HG02588 (cell line): ENCODE measurements at regions not wholly inside any gene's neighbourhood (a gene's known extent, or its start where the extent isn't known, plus 50 kb on each side); places are given as distances from the start of the nearest gene placed in this dataset.

Experiments
- ATAC-seq: cut with Tn5 transposase; IDR thresholded peaks from one replicate; pipeline ENCODE4 v1.9.1; 2021; ENCODE audit warnings: mild to moderate bottlenecking, moderate library complexity; ENCODE audit not compliant: unreplicated experiment

- no peak for ATAC-seq
Observed at GRCh38 chr6:104579310-104579863, 280.3 kb downstream of the HACE1 start.

- ATAC-seq, result no peak
Observed at GRCh38 chr6:104575536-104575935, 284.2 kb downstream of the HACE1 start.

- ATAC-seq, result no peak
Observed at GRCh38 chr6:104574135-104574750, 285.5 kb downstream of the HACE1 start.

GRCh38 chr6:104573350-104573749, 286.4 kb downstream of the HACE1 start:
- ATAC-seq, result no peak

- no peak for ATAC-seq
Observed at GRCh38 chr6:104572901-104573300, 286.8 kb downstream of the HACE1 start.

- no peak for ATAC-seq
Observed at GRCh38 chr6:104566411-104566810, 293.3 kb downstream of the HACE1 start.

GRCh38 chr6:104563306-104563705, 296.4 kb downstream of the HACE1 start:
- no peak for ATAC-seq

- ATAC-seq, result no peak
Observed at GRCh38 chr6:104559435-104560202, 300.1 kb downstream of the HACE1 start.

- no peak for ATAC-seq
Observed at GRCh38 chr6:104558746-104559145, 301.0 kb downstream of the HACE1 start.

- ATAC-seq, result no peak
Observed at GRCh38 chr6:104548297-104548696, 311.4 kb downstream of the HACE1 start.

GRCh38 chr6:104541411-104541810, 318.3 kb downstream of the HACE1 start:
- no peak for ATAC-seq

GRCh38 chr6:104540743-104541142, 319.0 kb downstream of the HACE1 start:
- no peak for ATAC-seq

- no peak for ATAC-seq
Observed at GRCh38 chr6:104539173-104539572, 320.5 kb downstream of the HACE1 start.

- no peak for ATAC-seq
Observed at GRCh38 chr6:104537872-104538271, 321.8 kb downstream of the HACE1 start.

GRCh38 chr6:104537180-104537579, 322.5 kb downstream of the HACE1 start:
- no peak for ATAC-seq

GRCh38 chr6:104532462-104532861, 327.3 kb downstream of the HACE1 start:
- no peak for ATAC-seq

- ATAC-seq, result no peak
Observed at GRCh38 chr6:104531646-104532045, 328.1 kb downstream of the HACE1 start.

- ATAC-seq, result no peak
Observed at GRCh38 chr6:104527761-104528415, 331.8 kb downstream of the HACE1 start.

GRCh38 chr6:104527311-104527710, 332.4 kb downstream of the HACE1 start:
- no peak for ATAC-seq

GRCh38 chr6:104526376-104526775, 333.3 kb downstream of the HACE1 start:
- ATAC-seq, result no peak

GRCh38 chr6:104525677-104526322, 333.9 kb downstream of the HACE1 start:
- ATAC-seq, result peak; percentile 99
